OCI-LY1 (cell line): ENCODE measurements at regions not wholly inside any gene's neighbourhood (a gene's known extent, or its start where the extent isn't known, plus 50 kb on each side); places are given as distances from the start of the nearest gene placed in this dataset.

ENCODE experiments used
- H2AFZ ChIP-seq: fragments of 200-600 bp; sonication (generic), shearing (Covaris generic); 2 replicates; pipeline ENCODE4 v1.6.0; 2014; ENCODE audit warnings: antibody characterized with exemption, mild to moderate bottlenecking, low read length
- H3F3A ChIP-seq: fragments of 200-600 bp; sonication (generic), shearing (Covaris generic); 2 replicates; pipeline ENCODE4 v1.6.0; 2014; ENCODE audit warnings: mild to moderate bottlenecking, antibody characterized with exemption, low read length, moderate library complexity; ENCODE audit not compliant: insufficient read depth
- H3K27ac ChIP-seq: fragments of 200-600 bp; sonication (generic); 2 replicates; pipeline ENCODE4 v1.5.1; 2014; ENCODE audit warnings: low read length, mixed run types, mild to moderate bottlenecking, low read depth; ENCODE audit not compliant: poor library complexity, severe bottlenecking
- H3K27me3 ChIP-seq: fragments of 200-600 bp; sonication (generic); 2 replicates; pipeline ENCODE4 v1.6.0; 2014; ENCODE audit warnings: antibody characterized with exemption, mild to moderate bottlenecking, low read length, moderate library complexity; ENCODE audit not compliant: insufficient read depth
- H3K36me3 ChIP-seq: fragments of 200-600 bp; sonication (generic); 2 replicates; pipeline ENCODE4 v1.6.1; 2014; ENCODE audit warnings: mild to moderate bottlenecking, antibody characterized with exemption, low read length, moderate library complexity, mixed read lengths; ENCODE audit not compliant: insufficient read depth
- H3K4me1 ChIP-seq: fragments of 200-600 bp; sonication (generic); 2 replicates; pipeline ENCODE4 v1.5.1; 2014; ENCODE audit warnings: mild to moderate bottlenecking, low read length, moderate library complexity; ENCODE audit not compliant: insufficient read depth, severe bottlenecking
- H3K4me2 ChIP-seq: fragments of 200-600 bp; sonication (generic), shearing (Covaris generic); 2 replicates; pipeline ENCODE4 v1.6.1; 2014; ENCODE audit warnings: low read length
- H3K4me3 ChIP-seq: fragments of 200-600 bp; sonication (generic); 2 replicates; pipeline ENCODE4 v1.5.1; 2014; ENCODE audit warnings: low read length, low read depth, mild to moderate bottlenecking, mixed read lengths; ENCODE audit not compliant: poor library complexity, severe bottlenecking
- H3K79me2 ChIP-seq: fragments of 200-600 bp; shearing (Covaris generic); 2 replicates; pipeline ENCODE4 v1.6.1; 2016; ENCODE audit warnings: mixed run types, low read length, mixed read lengths; ENCODE audit not compliant: insufficient read depth
- H3K9ac ChIP-seq: fragments of 200-600 bp; sonication (generic), shearing (Covaris generic); 2 replicates; pipeline ENCODE4 v1.6.1; 2014; ENCODE audit warnings: mild to moderate bottlenecking, low read length, mixed read lengths
- H3K9me2 ChIP-seq: fragments of 200-600 bp; sonication (generic), shearing (Covaris generic); 2 replicates; pipeline ENCODE4 v1.6.1; 2014; ENCODE audit warnings: low read depth, mild to moderate bottlenecking, low read length, mixed read lengths
- H3K9me3 ChIP-seq: fragments of 200-600 bp; shearing (Covaris generic); 2 replicates; pipeline ENCODE4 v1.6.1; 2014; ENCODE audit warnings: low read length, mixed read lengths
- H4K20me1 ChIP-seq: fragments of 200-600 bp; sonication (generic), shearing (Covaris generic); 2 replicates; pipeline ENCODE4 v1.6.0; 2016; ENCODE audit warnings: mild to moderate bottlenecking, low read length; ENCODE audit not compliant: insufficient read depth
- EZH2 ChIP-seq: fragments of 200-600 bp; sonication (generic), shearing (Covaris generic); IDR thresholded peaks from 2 replicates; pipeline ENCODE4 v1.8.0; 2017; ENCODE audit warnings: borderline replicate concordance, mixed run types, mild to moderate bottlenecking, antibody characterized with exemption, low read length, moderate library complexity, mixed read lengths
- TF ChIP-seq, protein P1 (sequence below): fragments of 200-600 bp; sonication (generic), shearing (Covaris generic); IDR thresholded peaks from 2 replicates; pipeline ENCODE4 v1.5.1; 2017; ENCODE audit warnings: mild to moderate bottlenecking, antibody characterized with exemption, low read length, moderate library complexity, mixed read lengths

DNA sequence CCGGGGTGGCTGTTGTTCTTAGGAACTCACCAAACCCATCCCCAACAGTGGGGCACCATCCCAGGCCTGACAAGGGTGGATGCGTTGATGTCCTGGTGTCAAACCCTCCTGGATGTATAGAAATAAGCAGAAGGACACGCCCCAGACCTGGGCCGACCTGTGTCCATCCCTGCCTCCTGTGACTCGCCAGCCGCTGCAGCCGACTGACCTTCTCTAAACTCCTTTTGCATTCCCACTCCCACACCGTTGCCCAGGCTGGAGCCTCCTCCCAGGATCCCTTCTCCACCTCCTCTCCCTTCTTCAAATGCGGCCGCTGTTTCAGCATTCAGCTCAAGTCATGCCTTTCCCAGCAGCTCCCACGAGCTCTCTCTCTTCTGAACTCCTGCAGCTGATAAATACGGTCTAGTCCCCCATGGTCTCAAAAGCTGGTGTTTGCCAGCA is 213.2 kb upstream of the IER5L start:
- no peaks in the 10 kb centered on the region for H3K36me3 ChIP-seq
- no peak for TF ChIP-seq EZH2
- TF ChIP-seq, protein P1, sequence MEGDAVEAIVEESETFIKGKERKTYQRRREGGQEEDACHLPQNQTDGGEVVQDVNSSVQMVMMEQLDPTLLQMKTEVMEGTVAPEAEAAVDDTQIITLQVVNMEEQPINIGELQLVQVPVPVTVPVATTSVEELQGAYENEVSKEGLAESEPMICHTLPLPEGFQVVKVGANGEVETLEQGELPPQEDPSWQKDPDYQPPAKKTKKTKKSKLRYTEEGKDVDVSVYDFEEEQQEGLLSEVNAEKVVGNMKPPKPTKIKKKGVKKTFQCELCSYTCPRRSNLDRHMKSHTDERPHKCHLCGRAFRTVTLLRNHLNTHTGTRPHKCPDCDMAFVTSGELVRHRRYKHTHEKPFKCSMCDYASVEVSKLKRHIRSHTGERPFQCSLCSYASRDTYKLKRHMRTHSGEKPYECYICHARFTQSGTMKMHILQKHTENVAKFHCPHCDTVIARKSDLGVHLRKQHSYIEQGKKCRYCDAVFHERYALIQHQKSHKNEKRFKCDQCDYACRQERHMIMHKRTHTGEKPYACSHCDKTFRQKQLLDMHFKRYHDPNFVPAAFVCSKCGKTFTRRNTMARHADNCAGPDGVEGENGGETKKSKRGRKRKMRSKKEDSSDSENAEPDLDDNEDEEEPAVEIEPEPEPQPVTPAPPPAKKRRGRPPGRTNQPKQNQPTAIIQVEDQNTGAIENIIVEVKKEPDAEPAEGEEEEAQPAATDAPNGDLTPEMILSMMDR = no peak
- no peak overlapping the region for H3K4me3 ChIP-seq
- H3K9me3 ChIP-seq = no peaks in the 10 kb centered on the region
- no peaks in the 10 kb centered on the region for H3F3A ChIP-seq
- H3K4me2 ChIP-seq = no peak overlapping the region
- H3K27ac ChIP-seq = no peak overlapping the region
- H2AFZ ChIP-seq = no peak overlapping the region
- no peak overlapping the region for H3K9ac ChIP-seq
- no peaks in the 10 kb centered on the region for H3K9me2 ChIP-seq
- 0 out of 2 replicates have a peak, but pooled peaks cover 3% of the 10 kb centered on the region for H3K27me3 ChIP-seq
- no peaks in the 10 kb centered on the region for H4K20me1 ChIP-seq
- no peaks in the 10 kb centered on the region for H3K79me2 ChIP-seq
- H3K4me1 ChIP-seq = no peaks in the 10 kb centered on the region

DNA sequence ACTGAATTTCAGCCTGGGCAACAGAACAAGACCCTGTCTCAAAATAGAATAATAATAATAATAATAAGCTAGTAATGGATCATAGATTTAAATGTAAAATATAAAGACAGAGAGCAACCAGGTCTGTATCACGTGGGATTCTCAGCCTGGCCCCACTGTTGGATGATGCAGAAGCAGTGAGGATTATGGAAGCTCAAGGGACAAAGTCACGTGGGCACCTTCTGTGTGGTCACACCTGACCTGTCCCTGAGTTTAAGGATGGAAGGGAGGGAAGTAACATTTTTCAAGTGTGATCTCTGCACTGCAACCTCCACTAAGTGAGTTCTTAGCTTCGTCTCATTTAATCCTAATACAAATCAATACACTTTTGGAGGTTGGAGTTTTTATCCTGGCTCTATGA is 212.5 kb upstream of the IER5L start:
- Histone ChIP-seq H2AFZ (no peak overlapping the region), H3K27me3 (0 out of 2 replicates have a peak, but pooled peaks cover 3% of the 10 kb centered on the region), H3K4me2 (no peak overlapping the region), H3K9me2 (no peaks in the 10 kb centered on the region), H3K36me3 (no peaks in the 10 kb centered on the region), H3K4me3 (no peak overlapping the region), H3F3A (no peaks in the 10 kb centered on the region), H3K79me2 (no peaks in the 10 kb centered on the region), H3K27ac (no peak overlapping the region), H4K20me1 (no peaks in the 10 kb centered on the region), H3K9ac (no peak overlapping the region), H3K4me1 (no peaks in the 10 kb centered on the region), H3K9me3 (no peaks in the 10 kb centered on the region)
- no peak for TF ChIP-seq EZH2
- TF ChIP-seq, protein P1 = no peak

DNA sequence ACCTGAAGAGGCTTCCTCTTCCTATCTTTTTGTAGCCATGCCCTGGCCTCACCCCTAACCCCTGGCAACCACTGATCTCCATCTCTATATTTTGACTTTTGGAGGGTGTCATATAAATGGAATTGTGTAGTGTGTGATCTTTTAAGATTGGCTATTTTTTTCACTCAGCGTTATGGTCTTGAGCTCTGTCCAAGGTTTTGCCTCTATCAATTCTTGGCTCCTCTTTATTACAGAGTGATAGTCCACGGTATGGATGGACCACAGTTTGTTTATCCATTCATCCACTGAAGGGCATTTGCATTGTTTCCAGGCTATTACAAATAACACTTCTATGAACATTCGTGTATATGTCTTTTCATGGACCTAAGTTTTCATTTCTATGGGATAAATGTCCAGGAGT is 209.8 kb upstream of the IER5L start:
- TF ChIP-seq EZH2 = no peak
- TF ChIP-seq, protein P1 = no peak
- Histone ChIP-seq H3K4me3 (no peak overlapping the region), H4K20me1 (no peaks in the 10 kb centered on the region), H3K4me2 (no peak overlapping the region), H3K36me3 (no peaks in the 10 kb centered on the region), H3F3A (no peaks in the 10 kb centered on the region), H3K9me3 (no peaks in the 10 kb centered on the region), H3K4me1 (peaks cover 6% of the 10 kb centered on the region), H3K9ac (no peak overlapping the region), H3K27me3 (peaks cover 12% of the 10 kb centered on the region), H3K79me2 (no peaks in the 10 kb centered on the region), H3K27ac (no peak overlapping the region), H2AFZ (no peak overlapping the region), H3K9me2 (no peaks in the 10 kb centered on the region)
